ENCODE measurements at regions not wholly inside any gene's neighbourhood (a gene's known extent, or its start where the extent isn't known, plus 50 kb on each side); places are given as distances from the start of the nearest gene placed in this dataset.

- TF ChIP-seq, protein P1, sequence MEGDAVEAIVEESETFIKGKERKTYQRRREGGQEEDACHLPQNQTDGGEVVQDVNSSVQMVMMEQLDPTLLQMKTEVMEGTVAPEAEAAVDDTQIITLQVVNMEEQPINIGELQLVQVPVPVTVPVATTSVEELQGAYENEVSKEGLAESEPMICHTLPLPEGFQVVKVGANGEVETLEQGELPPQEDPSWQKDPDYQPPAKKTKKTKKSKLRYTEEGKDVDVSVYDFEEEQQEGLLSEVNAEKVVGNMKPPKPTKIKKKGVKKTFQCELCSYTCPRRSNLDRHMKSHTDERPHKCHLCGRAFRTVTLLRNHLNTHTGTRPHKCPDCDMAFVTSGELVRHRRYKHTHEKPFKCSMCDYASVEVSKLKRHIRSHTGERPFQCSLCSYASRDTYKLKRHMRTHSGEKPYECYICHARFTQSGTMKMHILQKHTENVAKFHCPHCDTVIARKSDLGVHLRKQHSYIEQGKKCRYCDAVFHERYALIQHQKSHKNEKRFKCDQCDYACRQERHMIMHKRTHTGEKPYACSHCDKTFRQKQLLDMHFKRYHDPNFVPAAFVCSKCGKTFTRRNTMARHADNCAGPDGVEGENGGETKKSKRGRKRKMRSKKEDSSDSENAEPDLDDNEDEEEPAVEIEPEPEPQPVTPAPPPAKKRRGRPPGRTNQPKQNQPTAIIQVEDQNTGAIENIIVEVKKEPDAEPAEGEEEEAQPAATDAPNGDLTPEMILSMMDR (IDR thresholded peaks at IDR 0.05; ENCODE audit: low read length), result no peak
- no peak for TF ChIP-seq EZH2 (optimal IDR thresholded peaks at IDR 0.05; ENCODE audit: low read depth, low read length)
Observed at GRCh38 chr4:22574424-22574823, 58.6 kb upstream of the ADGRA3 start.
